ENCODE measurements at regions not wholly inside any gene's neighbourhood (a gene's known extent, or its start where the extent isn't known, plus 50 kb on each side); places are given as distances from the start of the nearest gene placed in this dataset.

DNA sequence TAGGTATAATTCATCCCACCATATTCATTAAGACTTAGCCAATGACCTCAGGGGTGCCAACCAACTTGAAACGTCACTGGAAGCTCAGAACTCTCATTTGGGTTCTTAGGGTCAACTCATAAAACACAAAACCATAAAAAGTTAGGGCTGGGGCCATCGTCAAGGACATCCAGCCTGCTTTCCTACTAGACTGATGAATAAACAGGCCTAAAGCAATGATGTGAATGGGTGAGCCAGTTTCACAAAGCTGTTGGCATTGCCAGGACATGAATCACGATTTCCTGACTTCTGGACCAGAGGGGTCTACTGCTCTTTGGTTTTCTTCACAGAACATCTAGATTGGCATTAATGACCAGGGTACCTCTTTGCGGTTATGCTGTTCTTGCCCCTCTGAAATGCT is 64.7 kb downstream of the EOMES start:
- TF ChIP-seq POLR2A (IDR thresholded peaks at IDR 0.05) = no peak
- TF ChIP-seq, protein P1, sequence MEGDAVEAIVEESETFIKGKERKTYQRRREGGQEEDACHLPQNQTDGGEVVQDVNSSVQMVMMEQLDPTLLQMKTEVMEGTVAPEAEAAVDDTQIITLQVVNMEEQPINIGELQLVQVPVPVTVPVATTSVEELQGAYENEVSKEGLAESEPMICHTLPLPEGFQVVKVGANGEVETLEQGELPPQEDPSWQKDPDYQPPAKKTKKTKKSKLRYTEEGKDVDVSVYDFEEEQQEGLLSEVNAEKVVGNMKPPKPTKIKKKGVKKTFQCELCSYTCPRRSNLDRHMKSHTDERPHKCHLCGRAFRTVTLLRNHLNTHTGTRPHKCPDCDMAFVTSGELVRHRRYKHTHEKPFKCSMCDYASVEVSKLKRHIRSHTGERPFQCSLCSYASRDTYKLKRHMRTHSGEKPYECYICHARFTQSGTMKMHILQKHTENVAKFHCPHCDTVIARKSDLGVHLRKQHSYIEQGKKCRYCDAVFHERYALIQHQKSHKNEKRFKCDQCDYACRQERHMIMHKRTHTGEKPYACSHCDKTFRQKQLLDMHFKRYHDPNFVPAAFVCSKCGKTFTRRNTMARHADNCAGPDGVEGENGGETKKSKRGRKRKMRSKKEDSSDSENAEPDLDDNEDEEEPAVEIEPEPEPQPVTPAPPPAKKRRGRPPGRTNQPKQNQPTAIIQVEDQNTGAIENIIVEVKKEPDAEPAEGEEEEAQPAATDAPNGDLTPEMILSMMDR (IDR thresholded peaks at IDR 0.05) = no peak
